Testis (tissue), 2 donors: ENCODE measurements at regions not wholly inside any gene's neighbourhood (a gene's known extent, or its start where the extent isn't known, plus 50 kb on each side); places are given as distances from the start of the nearest gene placed in this dataset.

Source experiments
- POLR2A ChIP-seq: fragments of 450-650 bp; IDR thresholded peaks from one replicate; pipeline ENCODE4 v1.6.1; 2017; ENCODE audit warnings: antibody characterized with exemption, mild to moderate bottlenecking, moderate library complexity
- TF ChIP-seq, protein P1 (sequence below), 3 experiments: fragments of 450-650 bp in 2 of 3; fragments of 200-600 bp in 1 of 3; sonication (generic) in 1 of 3; IDR thresholded peaks; one replicate each; pipeline ENCODE4 v1.5.1; 2016 to 2019; ENCODE audit warnings: antibody characterized with exemption in 3 of 3, mild to moderate bottlenecking in 2 of 3, moderate library complexity in 1 of 3

DNA sequence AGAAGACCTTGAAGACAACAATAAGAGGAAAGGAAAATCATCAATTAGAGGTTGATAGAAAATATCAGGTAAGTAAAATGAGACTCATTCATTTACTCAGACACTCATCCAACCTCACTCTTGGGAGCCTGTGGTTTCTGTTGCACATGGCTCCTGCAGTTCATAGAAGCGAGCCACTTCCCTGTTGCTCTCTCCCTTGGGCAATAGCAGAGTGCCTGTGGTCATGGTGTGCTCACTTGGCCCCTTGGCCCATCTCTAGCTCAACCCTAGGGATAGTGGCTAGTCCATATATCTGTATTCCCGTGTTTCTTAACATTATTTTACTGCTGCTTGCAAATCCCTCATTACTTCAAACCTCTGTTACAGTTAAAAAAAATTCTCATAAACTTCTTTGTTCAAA is 368.6 kb downstream of the PTPRC start:
- TF ChIP-seq, protein P1, sequence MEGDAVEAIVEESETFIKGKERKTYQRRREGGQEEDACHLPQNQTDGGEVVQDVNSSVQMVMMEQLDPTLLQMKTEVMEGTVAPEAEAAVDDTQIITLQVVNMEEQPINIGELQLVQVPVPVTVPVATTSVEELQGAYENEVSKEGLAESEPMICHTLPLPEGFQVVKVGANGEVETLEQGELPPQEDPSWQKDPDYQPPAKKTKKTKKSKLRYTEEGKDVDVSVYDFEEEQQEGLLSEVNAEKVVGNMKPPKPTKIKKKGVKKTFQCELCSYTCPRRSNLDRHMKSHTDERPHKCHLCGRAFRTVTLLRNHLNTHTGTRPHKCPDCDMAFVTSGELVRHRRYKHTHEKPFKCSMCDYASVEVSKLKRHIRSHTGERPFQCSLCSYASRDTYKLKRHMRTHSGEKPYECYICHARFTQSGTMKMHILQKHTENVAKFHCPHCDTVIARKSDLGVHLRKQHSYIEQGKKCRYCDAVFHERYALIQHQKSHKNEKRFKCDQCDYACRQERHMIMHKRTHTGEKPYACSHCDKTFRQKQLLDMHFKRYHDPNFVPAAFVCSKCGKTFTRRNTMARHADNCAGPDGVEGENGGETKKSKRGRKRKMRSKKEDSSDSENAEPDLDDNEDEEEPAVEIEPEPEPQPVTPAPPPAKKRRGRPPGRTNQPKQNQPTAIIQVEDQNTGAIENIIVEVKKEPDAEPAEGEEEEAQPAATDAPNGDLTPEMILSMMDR (IDR thresholded peaks at IDR 0.05) = no peak
- TF ChIP-seq POLR2A = no peak
